ENCODE measurements at regions not wholly inside any gene's neighbourhood (a gene's known extent, or its start where the extent isn't known, plus 50 kb on each side); places are given as distances from the start of the nearest gene placed in this dataset.
A peak's percentile ranks its signal among the peaks of the same experiment; 100 is the strongest.

DNA sequence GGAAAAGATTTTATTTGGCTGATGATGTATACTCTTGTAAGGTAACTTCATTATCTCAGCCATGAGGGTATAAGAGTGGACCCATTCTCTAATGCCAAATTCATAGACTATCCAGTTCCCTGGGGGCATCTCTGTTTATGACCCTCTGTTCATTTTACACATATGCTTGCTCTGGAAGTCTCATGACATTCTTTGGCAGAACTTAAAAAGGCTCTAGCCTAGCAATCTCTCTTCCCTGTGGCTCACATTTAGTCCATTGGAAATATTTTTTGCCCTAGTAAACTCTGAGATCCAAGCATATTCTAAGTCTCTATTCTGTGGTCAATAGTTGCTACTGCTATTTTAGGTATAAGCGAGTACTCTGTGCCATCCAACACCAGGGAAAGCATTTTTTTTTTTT lies 1201.8 kb upstream of the ZEB2 start:
- no peaks in the 10 kb centered on the region for H3K36me3 ChIP-seq (ENCODE audit: insufficient read depth, low read depth, low read length)
- H3K27me3 ChIP-seq (ENCODE audit: insufficient read depth, low read length), result no peaks in the 10 kb centered on the region
- no peak overlapping the region for H3K9ac ChIP-seq (ENCODE audit: low read depth, low read length)
- peaks cover 4% of the 10 kb centered on the region; the same call in 1 of the 2 replicates for H3K4me1 ChIP-seq (ENCODE audit: insufficient read depth, low read length)
- H3K27ac ChIP-seq (ENCODE audit: low read length), result no peak overlapping the region
- no peaks in the 10 kb centered on the region for H3K9me3 ChIP-seq (ENCODE audit: insufficient read depth, low read depth, low read length)
- H3K4me3 ChIP-seq (ENCODE audit: low read length), result no peak overlapping the region

DNA sequence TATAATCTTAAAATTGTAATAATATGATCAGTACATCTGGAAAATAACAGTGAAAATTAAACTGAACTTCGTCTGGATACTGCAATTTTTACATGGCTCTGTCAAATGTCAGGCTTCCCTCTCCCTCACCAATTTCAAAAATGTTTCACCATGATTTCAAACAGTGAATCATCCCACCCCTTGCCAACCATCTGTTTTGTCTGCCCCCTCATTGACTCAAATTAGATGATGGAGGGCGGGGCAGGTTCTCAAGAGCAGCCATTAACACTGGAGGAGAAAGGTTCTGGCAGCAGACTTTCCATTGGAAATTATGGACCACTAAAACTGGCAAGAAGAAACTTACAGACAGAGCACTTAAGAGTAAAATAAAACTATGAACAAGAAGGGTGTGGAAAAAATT lies 1195.7 kb upstream of the ZEB2 start:
- Histone ChIP-seq H3K9ac (ENCODE audit: low read depth, low read length) (no peak overlapping the region), H3K4me3 (ENCODE audit: low read length) (no peak overlapping the region), H3K27me3 (ENCODE audit: insufficient read depth, low read length) (no peaks in the 10 kb centered on the region), H3K9me3 (ENCODE audit: insufficient read depth, low read depth, low read length) (no peaks in the 10 kb centered on the region; the same call in 1 of the 2 replicates), H3K4me1 (ENCODE audit: insufficient read depth, low read length) (peaks cover 1% of the 10 kb centered on the region; the same call in 1 of the 2 replicates), H3K36me3 (ENCODE audit: insufficient read depth, low read depth, low read length) (no peaks in the 10 kb centered on the region), H3K27ac (ENCODE audit: low read length) (no peak overlapping the region)

DNA sequence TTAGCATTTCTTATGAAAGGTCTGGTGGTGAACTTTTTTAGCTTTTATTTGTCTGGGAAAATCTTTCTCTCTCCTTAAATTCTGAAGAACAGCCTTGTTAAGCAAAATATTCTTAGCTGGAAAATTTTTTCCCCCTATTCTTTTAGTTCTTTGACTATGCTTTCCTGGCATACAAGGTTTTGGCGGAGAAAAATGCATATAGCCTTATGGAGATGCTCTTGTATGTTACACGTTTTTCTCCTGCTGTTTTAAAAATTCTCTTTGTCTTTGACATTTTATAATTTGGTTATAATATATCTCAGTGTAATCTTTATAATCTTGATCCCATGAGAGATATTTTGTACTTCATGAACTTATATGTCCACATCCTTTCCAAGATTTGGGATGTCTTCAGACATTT lies 1190.4 kb upstream of the ZEB2 start:
- Histone ChIP-seq H3K27me3 (ENCODE audit: insufficient read depth, low read length) (no peaks in the 10 kb centered on the region), H3K4me1 (ENCODE audit: insufficient read depth, low read length) (no peaks in the 10 kb centered on the region), H3K4me3 (ENCODE audit: low read length) (no peak overlapping the region), H3K27ac (ENCODE audit: low read length) (no peak overlapping the region), H3K9me3 (ENCODE audit: insufficient read depth, low read depth, low read length) (peaks cover 4% of the 10 kb centered on the region; the same call in 1 of the 2 replicates), H3K9ac (ENCODE audit: low read depth, low read length) (no peak overlapping the region), H3K36me3 (ENCODE audit: insufficient read depth, low read depth, low read length) (no peaks in the 10 kb centered on the region)

DNA sequence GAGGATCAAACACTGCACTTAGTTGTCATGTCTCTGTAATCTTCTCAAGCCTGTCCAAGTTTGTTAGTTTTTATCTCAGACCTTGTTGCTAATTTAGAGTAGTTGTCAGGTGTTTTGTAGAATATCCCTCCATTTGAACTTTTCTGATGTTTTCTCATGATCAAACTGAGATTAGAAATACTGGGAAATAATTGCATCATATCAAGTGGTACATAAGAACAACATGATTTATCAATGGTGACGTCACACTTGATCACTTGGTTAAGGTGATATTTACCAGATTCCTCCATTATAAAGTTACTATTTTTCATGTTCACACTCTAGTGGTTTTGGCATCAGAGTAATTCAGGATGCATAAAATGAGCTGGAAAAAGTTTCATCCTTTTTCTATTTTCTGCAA lies 1182.4 kb upstream of the ZEB2 start:
- no peak overlapping the region for H3K4me3 ChIP-seq (ENCODE audit: low read length)
- no peaks in the 10 kb centered on the region for H3K27me3 ChIP-seq (ENCODE audit: insufficient read depth, low read length)
- no peaks in the 10 kb centered on the region for H3K4me1 ChIP-seq (ENCODE audit: insufficient read depth, low read length)
- H3K9ac ChIP-seq (ENCODE audit: low read depth, low read length), result no peak overlapping the region
- H3K27ac ChIP-seq (ENCODE audit: low read length), result no peak overlapping the region
- no peaks in the 10 kb centered on the region for H3K36me3 ChIP-seq (ENCODE audit: insufficient read depth, low read depth, low read length)
- no peaks in the 10 kb centered on the region for H3K9me3 ChIP-seq (ENCODE audit: insufficient read depth, low read depth, low read length)

DNA sequence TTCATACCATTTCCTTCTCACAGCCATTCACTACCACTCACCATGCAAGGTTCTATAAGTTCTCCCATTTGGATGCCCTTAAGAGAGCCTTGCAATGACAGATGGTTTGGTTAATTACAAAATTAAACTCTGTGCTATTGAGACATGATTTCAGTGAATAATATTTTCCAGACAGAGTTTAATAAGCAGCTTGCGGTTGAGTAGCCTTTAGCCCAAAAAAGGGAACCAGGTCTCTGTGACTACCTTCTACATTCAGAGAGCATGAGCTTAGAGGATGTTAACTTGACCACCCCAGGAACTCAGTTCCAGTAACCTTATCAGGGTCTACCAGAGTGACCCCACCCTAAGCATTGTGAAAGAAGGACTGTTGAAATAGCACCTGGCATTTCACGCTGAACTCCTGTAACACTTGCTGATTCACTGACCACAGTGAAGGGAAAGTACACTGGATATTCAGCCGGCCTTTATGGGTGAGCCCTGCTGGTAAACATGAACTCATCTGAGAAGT lies 1173.1 kb upstream of the ZEB2 start:
- H3K9ac ChIP-seq (ENCODE audit: low read depth, low read length), result no peak overlapping the region
- peaks cover 2% of the 10 kb centered on the region; the same call in 1 of the 2 replicates for H3K4me1 ChIP-seq (ENCODE audit: insufficient read depth, low read length)
- H3K9me3 ChIP-seq (ENCODE audit: insufficient read depth, low read depth, low read length), result no peaks in the 10 kb centered on the region
- H3K4me3 ChIP-seq (ENCODE audit: low read length), result no peak overlapping the region
- no peak overlapping the region for H3K27ac ChIP-seq (ENCODE audit: low read length)
- no peaks in the 10 kb centered on the region for H3K27me3 ChIP-seq (ENCODE audit: insufficient read depth, low read length)
- H3K36me3 ChIP-seq (ENCODE audit: insufficient read depth, low read depth, low read length), result no peaks in the 10 kb centered on the region

DNA sequence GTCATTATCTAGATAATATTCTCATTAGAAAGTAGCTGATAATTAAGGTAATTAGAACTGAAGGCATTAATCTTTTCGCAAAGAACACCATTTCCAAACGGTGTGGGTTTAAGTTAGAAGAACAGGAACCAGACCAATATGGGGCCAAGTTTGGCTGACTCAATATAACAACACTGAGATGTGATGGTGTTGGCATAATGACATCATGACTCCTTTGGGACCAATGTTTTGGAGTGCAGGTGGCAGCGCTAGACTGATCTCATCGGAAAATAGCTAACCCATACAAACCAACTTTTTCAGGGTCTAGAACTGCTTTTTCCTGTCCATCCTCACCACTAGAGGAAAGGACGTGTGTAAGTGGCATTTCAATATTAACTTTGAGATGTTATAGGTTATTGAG lies 1171.7 kb upstream of the ZEB2 start:
- H3K9me3 ChIP-seq (ENCODE audit: insufficient read depth, low read depth, low read length), result no peaks in the 10 kb centered on the region
- no peaks in the 10 kb centered on the region for H3K27me3 ChIP-seq (ENCODE audit: insufficient read depth, low read length)
- H3K9ac ChIP-seq (ENCODE audit: low read depth, low read length), result no peak overlapping the region
- peaks cover 14% of the 10 kb centered on the region; the same call in 1 of the 2 replicates for H3K4me1 ChIP-seq (ENCODE audit: insufficient read depth, low read length)
- no peak overlapping the region for H3K4me3 ChIP-seq (ENCODE audit: low read length)
- H3K27ac ChIP-seq (ENCODE audit: low read length), result no peak overlapping the region
- H3K36me3 ChIP-seq (ENCODE audit: insufficient read depth, low read depth, low read length), result no peaks in the 10 kb centered on the region

DNA sequence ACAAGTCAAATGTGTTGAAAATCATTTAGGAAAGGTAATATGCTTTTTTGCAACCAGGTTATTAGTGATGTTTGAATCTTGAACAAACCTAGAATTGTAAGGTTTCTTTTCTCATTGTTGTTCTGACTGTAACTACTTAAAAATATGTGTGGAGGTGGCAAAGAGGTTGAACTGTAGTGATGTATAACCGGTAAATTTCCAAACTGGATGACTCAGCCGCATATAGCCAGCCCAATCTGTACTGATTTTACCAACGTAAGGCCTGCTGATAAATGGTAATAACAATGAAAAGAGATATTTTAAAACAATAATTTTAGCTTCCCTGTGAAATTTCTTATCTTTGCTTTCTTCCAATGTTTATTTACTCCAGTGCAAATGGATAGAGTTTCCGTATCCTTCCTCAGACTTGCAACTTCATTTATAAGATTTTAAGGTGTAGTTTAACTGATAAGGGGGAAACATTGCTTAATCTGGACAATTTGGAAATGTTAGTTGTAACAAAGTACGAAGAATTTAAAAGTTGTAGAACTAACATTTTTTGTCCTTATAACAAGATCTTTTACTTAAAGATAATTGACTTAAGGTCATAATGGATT lies 1170.4 kb upstream of the ZEB2 start:
- Histone ChIP-seq H3K9ac (ENCODE audit: low read depth, low read length) (no peak overlapping the region), H3K27me3 (ENCODE audit: insufficient read depth, low read length) (no peaks in the 10 kb centered on the region), H3K36me3 (ENCODE audit: insufficient read depth, low read depth, low read length) (no peaks in the 10 kb centered on the region), H3K4me1 (ENCODE audit: insufficient read depth, low read length) (peaks cover 19% of the 10 kb centered on the region; the same call in 1 of the 2 replicates), H3K27ac (ENCODE audit: low read length) (no peak overlapping the region), H3K4me3 (ENCODE audit: low read length) (no peak overlapping the region), H3K9me3 (ENCODE audit: insufficient read depth, low read depth, low read length) (no peaks in the 10 kb centered on the region)

DNA sequence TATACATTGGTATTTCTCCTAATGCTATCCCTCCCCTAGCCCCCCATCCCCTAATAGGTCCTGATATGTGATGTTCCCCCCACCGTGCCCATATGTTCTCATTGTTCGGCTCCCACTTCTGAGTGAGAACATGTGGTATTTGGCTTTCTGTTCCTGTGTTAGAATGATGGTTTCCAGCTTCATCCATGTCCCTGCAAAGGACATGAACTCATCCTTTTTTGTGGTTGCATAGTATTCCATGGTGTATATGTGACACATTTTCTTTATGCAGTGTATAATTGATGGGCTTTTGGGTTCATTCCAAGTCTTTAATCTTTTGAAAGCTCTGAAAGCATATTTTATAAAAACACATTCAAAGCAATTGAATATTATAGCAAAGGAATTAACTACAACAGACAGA lies 1169.4 kb upstream of the ZEB2 start:
- Histone ChIP-seq H3K27ac (ENCODE audit: low read length) (no peak overlapping the region), H3K4me1 (ENCODE audit: insufficient read depth, low read length) (peaks cover 19% of the 10 kb centered on the region; the same call in 1 of the 2 replicates), H3K4me3 (ENCODE audit: low read length) (no peak overlapping the region), H3K27me3 (ENCODE audit: insufficient read depth, low read length) (no peaks in the 10 kb centered on the region), H3K9ac (ENCODE audit: low read depth, low read length) (no peak overlapping the region), H3K9me3 (ENCODE audit: insufficient read depth, low read depth, low read length) (no peaks in the 10 kb centered on the region), H3K36me3 (ENCODE audit: insufficient read depth, low read depth, low read length) (no peaks in the 10 kb centered on the region)

DNA sequence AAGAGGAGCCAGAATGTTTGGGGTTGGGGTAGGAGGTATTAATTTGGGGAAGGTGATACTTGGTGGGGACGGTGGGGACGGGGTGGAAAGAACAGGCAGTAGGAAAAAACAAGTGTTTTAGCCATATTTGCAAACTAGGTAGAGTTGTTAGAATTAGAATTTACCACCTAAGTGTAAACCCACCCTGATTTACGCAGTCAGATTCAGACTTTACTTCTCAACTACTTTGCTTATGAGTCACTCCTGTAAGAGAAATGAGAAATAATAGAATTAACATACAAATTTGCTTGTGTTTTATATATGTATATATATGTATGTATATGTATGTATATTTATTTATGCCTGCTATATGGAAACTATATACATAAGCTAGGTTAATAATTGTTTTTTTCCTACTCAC lies 1168.2 kb upstream of the ZEB2 start:
- Histone ChIP-seq H3K4me3 (ENCODE audit: low read length) (peak overlapping the region; percentile 5; the same call in 1 of the 2 replicates), H3K9me3 (ENCODE audit: insufficient read depth, low read depth, low read length) (no peaks in the 10 kb centered on the region), H3K9ac (ENCODE audit: low read depth, low read length) (no peak overlapping the region; the same call in 1 of the 2 replicates), H3K36me3 (ENCODE audit: insufficient read depth, low read depth, low read length) (no peaks in the 10 kb centered on the region), H3K27me3 (ENCODE audit: insufficient read depth, low read length) (no peaks in the 10 kb centered on the region), H3K4me1 (ENCODE audit: insufficient read depth, low read length) (peaks cover 19% of the 10 kb centered on the region; the same call in 1 of the 2 replicates), H3K27ac (ENCODE audit: low read length) (no peak overlapping the region)

DNA sequence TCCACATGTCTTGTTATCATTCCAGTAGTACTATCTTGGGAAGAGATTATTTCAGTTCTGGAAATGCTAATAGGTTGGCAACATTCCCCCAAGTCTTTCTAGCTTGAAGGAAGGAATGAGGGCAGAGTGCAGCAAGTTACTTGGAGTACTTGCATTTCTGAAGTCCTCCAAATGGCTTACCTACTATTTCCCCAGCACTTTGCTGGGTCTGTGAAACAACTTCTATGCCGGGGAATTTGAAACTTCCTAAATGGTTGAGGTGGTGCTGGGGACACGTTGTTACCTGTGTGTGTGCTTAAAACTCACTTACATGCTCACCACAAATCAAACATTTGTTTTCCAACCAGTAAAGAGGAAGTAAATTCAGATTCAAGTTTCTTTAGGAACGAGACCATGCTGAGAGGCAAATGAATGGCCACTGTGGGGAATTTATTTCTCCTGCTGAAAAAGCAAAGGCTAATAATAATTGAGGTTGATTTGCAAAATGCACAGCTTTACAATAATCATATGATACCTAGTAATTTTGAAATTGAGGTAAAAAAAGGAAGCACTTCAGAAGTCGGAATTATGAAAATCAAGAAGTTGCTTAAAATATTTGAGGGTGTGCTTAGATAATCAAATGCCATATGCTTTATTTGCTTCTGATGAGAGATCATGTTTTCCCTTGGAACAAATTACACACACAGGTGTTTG lies 1167.7 kb upstream of the ZEB2 start:
- Histone ChIP-seq H3K27ac (ENCODE audit: low read length) (no peak overlapping the region), H3K4me3 (ENCODE audit: low read length) (peak overlapping the region; percentile 5; the same call in 1 of the 2 replicates), H3K36me3 (ENCODE audit: insufficient read depth, low read depth, low read length) (no peaks in the 10 kb centered on the region), H3K4me1 (ENCODE audit: insufficient read depth, low read length) (peaks cover 19% of the 10 kb centered on the region; the same call in 1 of the 2 replicates), H3K9me3 (ENCODE audit: insufficient read depth, low read depth, low read length) (no peaks in the 10 kb centered on the region), H3K27me3 (ENCODE audit: insufficient read depth, low read length) (no peaks in the 10 kb centered on the region), H3K9ac (ENCODE audit: low read depth, low read length) (peak overlapping the region; percentile 8; the same call in 1 of the 2 replicates)

DNA sequence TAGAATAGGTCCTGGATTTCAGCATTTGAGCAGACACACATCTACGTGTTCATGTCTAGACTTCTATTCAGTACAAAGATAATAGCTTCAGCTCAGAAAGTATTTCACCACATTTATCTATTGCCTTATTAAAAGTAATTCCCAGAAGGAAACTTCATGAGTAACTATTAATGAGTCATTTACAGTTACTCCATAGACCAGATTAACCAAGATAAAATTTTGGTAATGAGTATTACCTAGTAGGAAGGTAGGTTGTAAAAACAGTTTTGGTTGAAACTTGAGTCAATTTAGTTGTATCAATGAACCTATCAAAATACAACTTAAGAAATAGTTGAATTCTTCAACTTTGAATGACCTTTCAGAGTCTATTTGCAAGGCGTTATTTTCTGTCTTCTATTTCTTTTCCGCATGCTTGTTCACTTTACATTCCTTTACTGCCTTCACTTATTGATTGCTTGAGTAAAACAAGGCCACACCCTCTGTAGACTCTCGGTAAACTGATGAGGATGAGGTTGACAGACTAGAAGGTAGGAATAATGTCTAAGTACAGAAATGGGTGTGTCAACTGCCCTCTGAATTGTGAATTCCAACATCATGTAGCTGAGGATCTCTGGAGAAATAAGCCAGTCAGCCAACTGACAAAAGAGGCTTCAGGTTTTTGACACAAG lies 1165.6 kb upstream of the ZEB2 start:
- no peaks in the 10 kb centered on the region for H3K27me3 ChIP-seq (ENCODE audit: insufficient read depth, low read length)
- no peak overlapping the region for H3K27ac ChIP-seq (ENCODE audit: low read length)
- no peaks in the 10 kb centered on the region for H3K9me3 ChIP-seq (ENCODE audit: insufficient read depth, low read depth, low read length)
- H3K9ac ChIP-seq (ENCODE audit: low read depth, low read length), result no peak overlapping the region
- H3K4me1 ChIP-seq (ENCODE audit: insufficient read depth, low read length), result peaks cover 19% of the 10 kb centered on the region; the same call in 1 of the 2 replicates
- no peaks in the 10 kb centered on the region for H3K36me3 ChIP-seq (ENCODE audit: insufficient read depth, low read depth, low read length)
- H3K4me3 ChIP-seq (ENCODE audit: low read length), result no peak overlapping the region
